ENCODE measurements at regions not wholly inside any gene's neighbourhood (a gene's known extent, or its start where the extent isn't known, plus 50 kb on each side); places are given as distances from the start of the nearest gene placed in this dataset.
"Not testable (repeated sequence)": the region's sequence is repeated elsewhere in the genome, so short reads cannot be mapped to it uniquely, and the experiment has no call there.

- Histone ChIP-seq H3K14ac (replicated peaks; ENCODE audit: low read depth, low read length) (no peak overlapping the region), H3K4me2 (ENCODE audit: low read depth, low read length) (no peak overlapping the region), H3K56ac (ENCODE audit: extremely low read depth, insufficient read depth, low read length) (no peak overlapping the region), H2AK5ac (ENCODE audit: low read depth, low read length) (no peak overlapping the region), H2AFZ (replicated peaks; ENCODE audit: low read length, poor library complexity) (no peak overlapping the region), H3K4me1 (ENCODE audit: control insufficient read depth, insufficient read depth, low read length) (no peaks in the 10 kb centered on the region), H4K20me1 (ENCODE audit: insufficient read depth, low read length) (no peaks in the 10 kb centered on the region), H2BK20ac (ENCODE audit: low read depth, low read length) (no peak overlapping the region), H2BK120ac (ENCODE audit: low read depth, low read length) (no peak overlapping the region), H3K9ac (ENCODE audit: low read depth, low read length) (no peak overlapping the region), H3K27ac (ENCODE audit: insufficient read depth, low read length) (no peak overlapping the region), H4K91ac (ENCODE audit: insufficient read depth, low read depth, low read length) (no peak overlapping the region), H3K23ac (ENCODE audit: low read depth, low read length) (no peak overlapping the region), H2AK9ac (replicated peaks; ENCODE audit: low read depth, low read length, poor library complexity) (no peak overlapping the region), H4K8ac (ENCODE audit: low read depth in 2 of 2, low read length in 2 of 2) (no peak overlapping the region), H2BK15ac (ENCODE audit: low read depth, low read length) (no peak overlapping the region), H4K5ac (ENCODE audit: low read depth, low read length) (no peak overlapping the region), H3K79me1 (ENCODE audit: low read depth in 1 of 2, low read length in 2 of 2) (no peaks in the 10 kb centered on the region), H3K9me3 (ENCODE audit: control insufficient read depth, insufficient read depth, low read length) (no peaks in the 10 kb centered on the region), H2BK5ac (ENCODE audit: low read depth, low read length, poor library complexity, severe bottlenecking) (no peak overlapping the region), H3K4ac (ENCODE audit: low read depth, low read length) (no peak overlapping the region), H3K27me3 (ENCODE audit: control insufficient read depth, insufficient read depth, low read length) (no peaks in the 10 kb centered on the region; the same call in 1 of the 2 replicates), H3K9me1 (ENCODE audit: insufficient read depth, low read length) (no peaks in the 10 kb centered on the region), H3K18ac (ENCODE audit: low read depth, low read length) (no peak overlapping the region), H3K4me3 (ENCODE audit: insufficient read depth, low read depth, low read length) (no peak overlapping the region), H3K36me3 (ENCODE audit: control insufficient read depth, insufficient read depth, low read length) (no peaks in the 10 kb centered on the region)
- ATAC-seq (ENCODE audit: low read depth) (no peak), DNase-seq (no peak)
- CTCF ChIA-PET: no interaction called here
- in situ Hi-C loops (cut with MboI; ENCODE audit: low sequenced_read_pairs) (no loop called here), intact Hi-C loops (cut with micrococcal nuclease) (no loop called here), dilution Hi-C loops (cut with HindIII; ENCODE audit: low sequenced_read_pairs, unreplicated experiment) (no loop called here)
- TF ChIP-seq FOS (IDR thresholded peaks at IDR 0.05; ENCODE audit: low read depth, low read length) (no peak), RCOR1 (IDR thresholded peaks at IDR 0.05; ENCODE audit: insufficient replicate concordance, low read length) (no peak), CHD1 (IDR thresholded peaks at IDR 0.05; ENCODE audit: low read depth, low read length) (no peak)
- POLR2A ChIA-PET (ENCODE audit: unreplicated experiment): no interaction called here
- BruUV-seq (replicated peaks): no TSS peak
- WGBS, 2 experiments (ENCODE audit: extremely low coverage in 2 of 2, insufficient read length in 1 of 2): no CpG with 5 or more reads among the region's 2 CpGs
These were observed 94.8 kb downstream of the ETS2 start for GRCh38 chr21:38900499-38900898.

- H3K23ac ChIP-seq (ENCODE audit: low read depth, low read length); DNase-seq; H4K8ac ChIP-seq (ENCODE audit: low read depth in 2 of 2, low read length in 2 of 2): not testable (repeated sequence)
These were observed 94.3 kb downstream of the ETS2 start for GRCh38 chr21:38899985-38900384.

More at GRCh38 chr21:38899985-38900384, 94.3 kb downstream of the ETS2 start:
- intact Hi-C loops (cut with micrococcal nuclease); H3K9me1 ChIP-seq (ENCODE audit: insufficient read depth, low read length); H3K56ac ChIP-seq (ENCODE audit: extremely low read depth, insufficient read depth, low read length); dilution Hi-C loops (cut with HindIII; ENCODE audit: low sequenced_read_pairs, unreplicated experiment); H2AK5ac ChIP-seq (ENCODE audit: low read depth, low read length); H3K9ac ChIP-seq (ENCODE audit: low read depth, low read length); H3K27ac ChIP-seq (ENCODE audit: insufficient read depth, low read length); H4K5ac ChIP-seq (ENCODE audit: low read depth, low read length); H3K4ac ChIP-seq (ENCODE audit: low read depth, low read length); H4K91ac ChIP-seq (ENCODE audit: insufficient read depth, low read depth, low read length); H4K20me1 ChIP-seq (ENCODE audit: insufficient read depth, low read length); BruUV-seq (replicated peaks); H2BK20ac ChIP-seq (ENCODE audit: low read depth, low read length); H3K9me3 ChIP-seq (ENCODE audit: control insufficient read depth, insufficient read depth, low read length); H3K79me1 ChIP-seq (ENCODE audit: low read depth in 1 of 2, low read length in 2 of 2); H2BK15ac ChIP-seq (ENCODE audit: low read depth, low read length); H2AFZ ChIP-seq (replicated peaks; ENCODE audit: low read length, poor library complexity); CTCF ChIA-PET; POLR2A ChIA-PET (ENCODE audit: unreplicated experiment); ATAC-seq (ENCODE audit: low read depth); H3K27me3 ChIP-seq (ENCODE audit: control insufficient read depth, insufficient read depth, low read length); H2BK120ac ChIP-seq (ENCODE audit: low read depth, low read length); H3K18ac ChIP-seq (ENCODE audit: low read depth, low read length); H2AK9ac ChIP-seq (replicated peaks; ENCODE audit: low read depth, low read length, poor library complexity); in situ Hi-C loops (cut with MboI; ENCODE audit: low sequenced_read_pairs); H2BK5ac ChIP-seq (ENCODE audit: low read depth, low read length, poor library complexity, severe bottlenecking); H3K36me3 ChIP-seq (ENCODE audit: control insufficient read depth, insufficient read depth, low read length); H3K4me2 ChIP-seq (ENCODE audit: low read depth, low read length); H3K4me3 ChIP-seq (ENCODE audit: insufficient read depth, low read depth, low read length); H3K4me1 ChIP-seq (ENCODE audit: control insufficient read depth, insufficient read depth, low read length); H3K14ac ChIP-seq (replicated peaks; ENCODE audit: low read depth, low read length): not testable (repeated sequence)
- WGBS, 2 experiments (ENCODE audit: extremely low coverage in 2 of 2, insufficient read length in 1 of 2): no CpG with 5 or more reads among the region's 6 CpGs
